Stomach smooth muscle (tissue), 2 donors: ENCODE measurements at regions not wholly inside any gene's neighbourhood (a gene's known extent, or its start where the extent isn't known, plus 50 kb on each side); places are given as distances from the start of the nearest gene placed in this dataset.

ENCODE experiments used
- H3K27ac ChIP-seq: one replicate; pipeline ENCODE4 v1.7.0; 2013; ENCODE audit warnings: mild to moderate bottlenecking, low read length, inconsistent platforms
- H3K27me3 ChIP-seq, 2 donors: one replicate each; pipeline ENCODE4 v1.7.0; 2013; ENCODE audit warnings: low read length in 2 of 2; ENCODE audit not compliant: insufficient read depth in 2 of 2, control insufficient read depth in 1 of 2
- H3K36me3 ChIP-seq, 2 donors: one replicate each; pipeline ENCODE4 v1.7.0; 2013; ENCODE audit warnings: low read length in 2 of 2; ENCODE audit not compliant: control insufficient read depth in 2 of 2, insufficient read depth in 2 of 2
- H3K4me1 ChIP-seq: one replicate; pipeline ENCODE4 v1.7.0; 2013; ENCODE audit warnings: low read length; ENCODE audit not compliant: control insufficient read depth, insufficient read depth
- H3K4me3 ChIP-seq, 2 donors: one replicate each; pipeline ENCODE4 v1.7.0; 2013; ENCODE audit warnings: low read length in 2 of 2
- H3K9ac ChIP-seq, 2 donors: one replicate each; pipeline ENCODE4 v1.7.0; 2013; ENCODE audit warnings: low read length in 2 of 2, mild to moderate bottlenecking in 1 of 2
- H3K9me3 ChIP-seq, 2 donors: one replicate each; pipeline ENCODE4 v1.7.0; 2013; ENCODE audit warnings: low read length in 2 of 2; ENCODE audit not compliant: control insufficient read depth in 2 of 2
- donor health status: healthy.
- donor health status: Pancreatic carcinoma.

- Histone ChIP-seq H3K36me3 (no peaks in the 10 kb centered on the region), H3K4me3 (no peak overlapping the region), H3K27ac (no peak overlapping the region), H3K9me3 (peaks cover 0 to 4% of the 10 kb centered on the region in 2 donors), H3K4me1 (no peaks in the 10 kb centered on the region), H3K27me3 (no peaks in the 10 kb centered on the region), H3K9ac (no peak overlapping the region)
Observed at GRCh38 chr9:16959391-16959790, 88.9 kb upstream of the BNC2 start.

- no peaks in the 10 kb centered on the region for H3K27me3 ChIP-seq
- H3K4me3 ChIP-seq: no peak overlapping the region
Observed at GRCh38 chr9:16954040-16954439, 83.6 kb upstream of the BNC2 start.

GRCh38 chr9:16951502-16951901, 81.0 kb upstream of the BNC2 start:
- Histone ChIP-seq H3K9me3 (no peaks in the 10 kb centered on the region), H3K27me3 (no peaks in the 10 kb centered on the region), H3K9ac (no peak overlapping the region), H3K27ac (no peak overlapping the region), H3K4me1 (no peaks in the 10 kb centered on the region), H3K36me3 (no peaks in the 10 kb centered on the region), H3K4me3 (no peak overlapping the region)

More at GRCh38 chr9:16954040-16954439, 83.6 kb upstream of the BNC2 start:
- Histone ChIP-seq H3K27ac (no peak overlapping the region), H3K36me3 (no peaks in the 10 kb centered on the region), H3K4me1 (no peaks in the 10 kb centered on the region), H3K9ac (no peak overlapping the region), H3K9me3 (no peaks in the 10 kb centered on the region)

- H3K4me1 ChIP-seq: no peaks in the 10 kb centered on the region
- no peaks in the 10 kb centered on the region for H3K27me3 ChIP-seq
- H3K4me3 ChIP-seq: no peak overlapping the region
- no peak overlapping the region for H3K9ac ChIP-seq
- H3K9me3 ChIP-seq: no peaks in the 10 kb centered on the region
- no peak overlapping the region for H3K27ac ChIP-seq
- no peaks in the 10 kb centered on the region for H3K36me3 ChIP-seq
Observed at GRCh38 chr9:16950051-16950450, 79.6 kb upstream of the BNC2 start.

- Histone ChIP-seq H3K4me3 (no peak overlapping the region), H3K9ac (no peak overlapping the region), H3K9me3 (no peaks in the 10 kb centered on the region), H3K27me3 (no peaks in the 10 kb centered on the region), H3K4me1 (no peaks in the 10 kb centered on the region), H3K27ac (no peak overlapping the region), H3K36me3 (no peaks in the 10 kb centered on the region)
Observed at GRCh38 chr9:16930578-16930977, 60.1 kb upstream of the BNC2 start.

GRCh38 chr9:16928179-16928945, 57.9 kb upstream of the BNC2 start:
- H3K36me3 ChIP-seq: no peaks in the 10 kb centered on the region
- no peaks in the 10 kb centered on the region for H3K27me3 ChIP-seq
- no peak overlapping the region for H3K27ac ChIP-seq

GRCh38 chr9:16925426-16925825, 55.0 kb upstream of the BNC2 start:
- Histone ChIP-seq H3K9me3 (no peaks in the 10 kb centered on the region), H3K27ac (no peak overlapping the region)

More at GRCh38 chr9:16928179-16928945, 57.9 kb upstream of the BNC2 start:
- H3K9me3 ChIP-seq: no peaks in the 10 kb centered on the region
- H3K4me3 ChIP-seq: no peak overlapping the region
- H3K4me1 ChIP-seq: no peaks in the 10 kb centered on the region
- no peak overlapping the region for H3K9ac ChIP-seq

GRCh38 chr9:16924311-16924915, 53.9 kb upstream of the BNC2 start:
- no peaks in the 10 kb centered on the region for H3K9me3 ChIP-seq
- H3K27me3 ChIP-seq: no peaks in the 10 kb centered on the region
- H3K4me3 ChIP-seq: no peak overlapping the region
- no peaks in the 10 kb centered on the region for H3K4me1 ChIP-seq
- H3K27ac ChIP-seq: no peak overlapping the region
- H3K9ac ChIP-seq: no peak overlapping the region
- H3K36me3 ChIP-seq: no peaks in the 10 kb centered on the region

More at GRCh38 chr9:16925426-16925825, 55.0 kb upstream of the BNC2 start:
- H3K36me3 ChIP-seq: no peaks in the 10 kb centered on the region
- no peak overlapping the region for H3K9ac ChIP-seq
- no peak overlapping the region for H3K4me3 ChIP-seq
- H3K27me3 ChIP-seq: no peaks in the 10 kb centered on the region
- H3K4me1 ChIP-seq: no peaks in the 10 kb centered on the region

- no peaks in the 10 kb centered on the region for H3K4me1 ChIP-seq
- H3K9me3 ChIP-seq: no peaks in the 10 kb centered on the region
- H3K27ac ChIP-seq: no peak overlapping the region
- H3K4me3 ChIP-seq: no peak overlapping the region
- H3K36me3 ChIP-seq: no peaks in the 10 kb centered on the region
- H3K9ac ChIP-seq: no peak overlapping the region
- H3K27me3 ChIP-seq: no peaks in the 10 kb centered on the region
Observed at GRCh38 chr9:16921855-16922254, 51.4 kb upstream of the BNC2 start.
